Loucy (cell line): ENCODE measurements at regions not wholly inside any gene's neighbourhood (a gene's known extent, or its start where the extent isn't known, plus 50 kb on each side); places are given as distances from the start of the nearest gene placed in this dataset.

Experiments
- H2AFZ ChIP-seq: fragments of 200-600 bp; sonication (generic); 2 replicates; pipeline ENCODE4 v1.6.0; 2016; ENCODE audit warnings: antibody characterized with exemption, mild to moderate bottlenecking, low read length, moderate library complexity
- H3F3A ChIP-seq: fragments of 200-600 bp; 2 replicates; pipeline ENCODE4 v1.6.0; 2016; ENCODE audit warnings: antibody characterized with exemption, low read depth, mild to moderate bottlenecking
- H3K27me3 ChIP-seq: fragments of 200-600 bp; sonication (generic); 2 replicates; pipeline ENCODE4 v1.6.1; 2014; ENCODE audit warnings: low read length, mild to moderate bottlenecking; ENCODE audit not compliant: insufficient read depth, poor library complexity, severe bottlenecking
- H3K36me3 ChIP-seq: fragments of 200-600 bp; sonication (generic); 2 replicates; pipeline ENCODE4 v1.6.1; 2016; ENCODE audit warnings: low read length; ENCODE audit not compliant: insufficient read depth
- H3K4me1 ChIP-seq: fragments of 200-600 bp; sonication (generic); 2 replicates; pipeline ENCODE4 v1.5.1; 2014; ENCODE audit warnings: low read length, mild to moderate bottlenecking; ENCODE audit not compliant: insufficient read depth, poor library complexity, severe bottlenecking
- H3K4me2 ChIP-seq: fragments of 200-600 bp; sonication (generic); 2 replicates; pipeline ENCODE4 v1.6.0; 2014; ENCODE audit warnings: antibody characterized with exemption, low read length, low read depth, mild to moderate bottlenecking; ENCODE audit not compliant: poor library complexity, severe bottlenecking
- H3K4me3 ChIP-seq: fragments of 200-600 bp; sonication (generic); 2 replicates; pipeline ENCODE4 v1.5.1; 2014; ENCODE audit warnings: low read length, mild to moderate bottlenecking, mixed read lengths; ENCODE audit not compliant: poor library complexity, severe bottlenecking
- H3K79me2 ChIP-seq: fragments of 200-600 bp; sonication (generic); 2 replicates; pipeline ENCODE4 v1.6.1; 2014; ENCODE audit warnings: low read length; ENCODE audit not compliant: insufficient read depth
- H3K9ac ChIP-seq: fragments of 200-600 bp; sonication (generic); 2 replicates; pipeline ENCODE4 v1.6.0; 2014; ENCODE audit warnings: mild to moderate bottlenecking, low read depth, low read length, moderate library complexity; ENCODE audit not compliant: poor library complexity, severe bottlenecking
- H3K9me2 ChIP-seq: fragments of 200-600 bp; sonication (generic); replicated peaks from 2 replicates; pipeline ENCODE4 v1.6.1; 2016; ENCODE audit warnings: low read depth, low read length, mixed read lengths
- H3K9me3 ChIP-seq: fragments of 200-600 bp; sonication (generic); 2 replicates; pipeline ENCODE4 v1.6.1; 2014; ENCODE audit warnings: mild to moderate bottlenecking, antibody characterized with exemption, low read length, low read depth; ENCODE audit not compliant: insufficient read depth
- H4K20me1 ChIP-seq: fragments of 200-600 bp; sonication (generic); 2 replicates; pipeline ENCODE4 v1.6.0; 2014; ENCODE audit warnings: antibody characterized with exemption, low read length, mild to moderate bottlenecking; ENCODE audit not compliant: insufficient read depth, poor library complexity, severe bottlenecking
- CTCF ChIP-seq: fragments of 200-600 bp; sonication (generic); conservative IDR thresholded peaks from 2 replicates; pipeline ENCODE4 v1.5.1; 2014; ENCODE audit warnings: mild to moderate bottlenecking, antibody characterized with exemption, low read length
- EZH2phosphoT487 ChIP-seq: fragments of 200-600 bp; IDR thresholded peaks from 2 replicates; pipeline ENCODE4 v1.6.1; 2018; ENCODE audit warnings: antibody characterized with exemption, mild to moderate bottlenecking, moderate library complexity, borderline replicate concordance

GRCh38 chr13:103734837-103735236, 668.6 kb upstream of the SLC10A2 start:
- Histone ChIP-seq H3K4me1 (no peaks in the 10 kb centered on the region), H3K27me3 (no peaks in the 10 kb centered on the region), H3K79me2 (no peaks in the 10 kb centered on the region), H4K20me1 (no peaks in the 10 kb centered on the region), H2AFZ (no peak overlapping the region), H3K9ac (no peak overlapping the region), H3K9me3 (no peaks in the 10 kb centered on the region), H3K4me3 (no peak overlapping the region), H3K9me2 (no peaks in the 10 kb centered on the region), H3K36me3 (no peaks in the 10 kb centered on the region), H3K4me2 (no peak overlapping the region), H3F3A (no peaks in the 10 kb centered on the region)
- TF ChIP-seq CTCF, result no peak
- TF ChIP-seq EZH2phosphoT487, result no peak

- Histone ChIP-seq H3K9me2 (no peaks in the 10 kb centered on the region), H3F3A (no peaks in the 10 kb centered on the region), H2AFZ (no peak overlapping the region), H3K4me3 (no peak overlapping the region), H4K20me1 (no peaks in the 10 kb centered on the region), H3K27me3 (no peaks in the 10 kb centered on the region), H3K4me2 (no peak overlapping the region), H3K36me3 (no peaks in the 10 kb centered on the region), H3K9me3 (no peaks in the 10 kb centered on the region), H3K79me2 (no peaks in the 10 kb centered on the region), H3K4me1 (no peaks in the 10 kb centered on the region), H3K9ac (no peak overlapping the region)
- TF ChIP-seq EZH2phosphoT487, result no peak
- no peak for TF ChIP-seq CTCF
Measured at GRCh38 chr13:103731959-103732358, 665.7 kb upstream of the SLC10A2 start.

GRCh38 chr13:103730407-103730806, 664.2 kb upstream of the SLC10A2 start:
- Histone ChIP-seq H3K79me2 (no peaks in the 10 kb centered on the region), H3K9me2 (no peaks in the 10 kb centered on the region), H3K4me1 (no peaks in the 10 kb centered on the region), H3K4me2 (no peak overlapping the region), H3K9ac (no peak overlapping the region), H3K9me3 (no peaks in the 10 kb centered on the region), H3F3A (no peaks in the 10 kb centered on the region), H3K27me3 (no peaks in the 10 kb centered on the region), H4K20me1 (no peaks in the 10 kb centered on the region), H3K36me3 (no peaks in the 10 kb centered on the region), H3K4me3 (no peak overlapping the region), H2AFZ (no peak overlapping the region)
- TF ChIP-seq EZH2phosphoT487 (no peak), CTCF (no peak)
